GM20431 (cell line): ENCODE measurements at regions not wholly inside any gene's neighbourhood (a gene's known extent, or its start where the extent isn't known, plus 50 kb on each side); places are given as distances from the start of the nearest gene placed in this dataset.

Source experiments
- in situ Hi-C: fragments of 300-500 bp; cut with MseI, MboI; formaldehyde crosslinking; loops from one replicate; pipeline ENCODE4 v1.15.0; 2020; ENCODE audit warnings: low sequenced_read_pairs; ENCODE audit not compliant: unreplicated experiment

GRCh38 chr12:91937706-91938105 lies 207.9 kb downstream of the BTG1 start:
- in situ Hi-C loops, result no loop called here

- in situ Hi-C loops, result no loop called here
Measured at GRCh38 chr12:91937009-91937408, 208.6 kb downstream of the BTG1 start.

GRCh38 chr12:91935296-91935695 lies 210.3 kb downstream of the BTG1 start:
- in situ Hi-C loops, result no loop called here

- in situ Hi-C loops, result no loop called here
Measured at GRCh38 chr12:91931111-91931510, 214.5 kb downstream of the BTG1 start.

GRCh38 chr12:91928501-91928900 lies 217.1 kb downstream of the BTG1 start:
- in situ Hi-C loops, result no loop called here

GRCh38 chr12:91926848-91927247 lies 218.8 kb downstream of the BTG1 start:
- in situ Hi-C loops, result no loop called here

GRCh38 chr12:91924827-91925226 lies 220.8 kb downstream of the BTG1 start:
- in situ Hi-C loops, result no loop called here

- in situ Hi-C loops, result no loop called here
Measured at GRCh38 chr12:91923864-91924263, 221.8 kb downstream of the BTG1 start.

GRCh38 chr12:91922674-91923073 lies 223.0 kb downstream of the BTG1 start:
- in situ Hi-C loops, result no loop called here

GRCh38 chr12:91922139-91922538 lies 223.5 kb downstream of the BTG1 start:
- in situ Hi-C loops, result no loop called here

- in situ Hi-C loops, result no loop called here
Measured at GRCh38 chr12:91921555-91921954, 224.1 kb downstream of the BTG1 start.

- in situ Hi-C loops, result no loop called here
Measured at GRCh38 chr12:91920741-91921140, 224.9 kb downstream of the BTG1 start.

- in situ Hi-C loops, result no loop called here
Measured at GRCh38 chr12:91920276-91920675, 225.4 kb downstream of the BTG1 start.

- in situ Hi-C loops, result no loop called here
Measured at GRCh38 chr12:91918431-91918830, 227.2 kb downstream of the BTG1 start.

GRCh38 chr12:91914701-91915100 lies 230.9 kb downstream of the BTG1 start:
- in situ Hi-C loops, result no loop called here

- in situ Hi-C loops, result no loop called here
Measured at GRCh38 chr12:91913651-91914050, 232.0 kb downstream of the BTG1 start.

- in situ Hi-C loops, result no loop called here
Measured at GRCh38 chr12:91913124-91913523, 232.5 kb downstream of the BTG1 start.

GRCh38 chr12:91912178-91912577 lies 233.5 kb downstream of the BTG1 start:
- in situ Hi-C loops, result no loop called here

GRCh38 chr12:91910871-91911388 lies 234.7 kb downstream of the BTG1 start:
- in situ Hi-C loops, result no loop called here

GRCh38 chr12:91902860-91903683 lies 242.6 kb downstream of the BTG1 start:
- in situ Hi-C loops, result no loop called here

GRCh38 chr12:91901381-91902074 lies 244.1 kb downstream of the BTG1 start:
- in situ Hi-C loops, result no loop called here
